LNCaP clone FGC (cell line): ENCODE measurements at regions not wholly inside any gene's neighbourhood (a gene's known extent, or its start where the extent isn't known, plus 50 kb on each side); places are given as distances from the start of the nearest gene placed in this dataset.
"Not testable (repeated sequence)": the region's sequence is repeated elsewhere in the genome, so short reads cannot be mapped to it uniquely, and the experiment has no call there.

Experiments used
- DNase-seq: peaks from one replicate; pipeline ENCODE4 v3.0.0-alpha.2; 2011; ENCODE audit warnings: low read depth
- H3K4me3 ChIP-seq: 2 replicates; pipeline ENCODE4 v1.5.1; 2011; ENCODE audit warnings: mild to moderate bottlenecking, low read depth, low read length, control low read depth
- TF ChIP-seq, protein P1 (sequence below): IDR thresholded peaks from 2 replicates; pipeline ENCODE4 v1.5.1; 2012; ENCODE audit warnings: mild to moderate bottlenecking; ENCODE audit not compliant: control insufficient read depth, insufficient read depth; ENCODE audit errors: extremely low read depth

DNA sequence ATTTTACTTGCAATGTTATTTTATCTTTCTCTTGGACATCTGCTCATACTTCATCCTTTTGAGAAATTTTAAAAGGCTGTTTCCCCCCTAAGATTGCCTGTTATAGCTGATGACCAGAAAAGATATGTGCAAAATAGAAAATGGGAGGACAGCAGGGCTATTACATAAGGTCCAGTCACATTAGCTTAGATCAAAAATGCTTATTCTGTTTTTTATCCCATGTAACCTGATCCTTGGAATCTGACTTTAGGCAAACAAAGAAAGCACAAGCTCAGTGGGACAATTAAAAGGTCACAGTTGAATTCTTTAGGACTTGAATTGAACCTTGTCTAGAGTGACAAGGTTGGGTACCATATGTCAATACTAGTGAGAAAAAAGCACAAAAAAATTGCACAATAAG lies 65.1 kb upstream of the TRHDE start:
- DNase-seq, result no peak
- TF ChIP-seq, protein P1, sequence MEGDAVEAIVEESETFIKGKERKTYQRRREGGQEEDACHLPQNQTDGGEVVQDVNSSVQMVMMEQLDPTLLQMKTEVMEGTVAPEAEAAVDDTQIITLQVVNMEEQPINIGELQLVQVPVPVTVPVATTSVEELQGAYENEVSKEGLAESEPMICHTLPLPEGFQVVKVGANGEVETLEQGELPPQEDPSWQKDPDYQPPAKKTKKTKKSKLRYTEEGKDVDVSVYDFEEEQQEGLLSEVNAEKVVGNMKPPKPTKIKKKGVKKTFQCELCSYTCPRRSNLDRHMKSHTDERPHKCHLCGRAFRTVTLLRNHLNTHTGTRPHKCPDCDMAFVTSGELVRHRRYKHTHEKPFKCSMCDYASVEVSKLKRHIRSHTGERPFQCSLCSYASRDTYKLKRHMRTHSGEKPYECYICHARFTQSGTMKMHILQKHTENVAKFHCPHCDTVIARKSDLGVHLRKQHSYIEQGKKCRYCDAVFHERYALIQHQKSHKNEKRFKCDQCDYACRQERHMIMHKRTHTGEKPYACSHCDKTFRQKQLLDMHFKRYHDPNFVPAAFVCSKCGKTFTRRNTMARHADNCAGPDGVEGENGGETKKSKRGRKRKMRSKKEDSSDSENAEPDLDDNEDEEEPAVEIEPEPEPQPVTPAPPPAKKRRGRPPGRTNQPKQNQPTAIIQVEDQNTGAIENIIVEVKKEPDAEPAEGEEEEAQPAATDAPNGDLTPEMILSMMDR, result no peak
- no peak overlapping the region for H3K4me3 ChIP-seq

DNA sequence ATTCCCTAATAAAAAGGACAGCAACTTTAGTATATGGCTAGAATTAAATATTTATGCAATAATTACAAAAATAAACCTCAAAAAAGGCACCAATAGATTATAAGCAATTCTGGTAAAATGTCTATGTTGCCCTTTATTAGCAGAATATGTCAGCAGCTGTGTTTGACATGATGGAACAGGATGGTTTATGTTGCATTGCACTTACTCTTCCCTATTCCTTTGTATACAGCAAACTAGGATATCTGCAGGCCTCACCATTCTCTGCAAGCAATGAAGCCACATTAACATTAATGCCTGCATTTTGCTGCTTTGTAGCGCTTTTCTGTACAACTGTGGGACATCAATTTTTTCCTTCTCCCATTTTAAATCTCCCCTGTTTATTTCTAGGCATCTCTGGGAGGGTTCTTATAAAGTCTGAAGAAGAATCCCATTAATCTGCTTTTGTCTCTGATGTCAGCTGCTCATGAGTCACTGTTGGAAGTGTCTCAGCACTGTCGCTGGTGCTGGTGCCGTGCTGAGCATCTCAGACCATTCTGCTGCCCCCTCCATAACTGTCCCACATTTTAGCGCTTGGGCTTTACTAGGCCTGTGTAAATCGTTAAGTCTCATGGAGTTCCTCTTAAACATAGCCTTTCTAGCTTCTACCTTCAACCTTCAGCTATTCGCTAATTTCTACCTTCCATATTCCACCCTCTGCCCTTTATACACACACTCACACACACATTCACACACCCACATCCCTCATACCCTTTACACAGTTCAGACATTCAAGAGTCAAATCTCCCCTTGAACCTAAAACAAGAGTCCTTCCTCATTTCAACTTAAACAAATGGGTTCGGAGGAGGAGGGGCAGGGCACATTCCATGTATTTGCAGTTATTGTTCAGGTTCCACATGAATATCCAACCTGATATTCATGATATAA lies 64.4 kb upstream of the TRHDE start:
- no peak for DNase-seq
- TF ChIP-seq, protein P1, result no peak
- H3K4me3 ChIP-seq, result no peak overlapping the region

DNA sequence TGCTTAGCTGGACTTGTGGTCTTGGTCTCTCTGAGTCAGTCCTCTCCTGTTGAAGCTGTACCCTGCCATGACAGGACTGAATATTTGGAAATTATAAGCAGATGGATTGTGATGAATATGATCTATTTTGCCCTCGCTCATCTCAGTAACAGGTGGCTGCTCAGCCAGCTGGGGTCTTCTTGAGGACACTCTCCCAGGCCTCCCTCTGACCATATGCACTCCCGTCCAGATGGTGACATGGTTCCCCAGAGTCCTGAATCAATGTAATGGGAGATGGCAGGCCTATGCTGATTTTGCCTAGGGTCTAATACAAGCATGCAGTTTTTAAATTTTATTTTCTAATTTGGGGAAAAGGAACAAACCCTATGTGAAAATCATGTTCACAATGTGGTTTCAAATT lies 63.1 kb upstream of the TRHDE start:
- no peak overlapping the region for H3K4me3 ChIP-seq
- TF ChIP-seq, protein P1, result no peak
- no peak for DNase-seq

DNA sequence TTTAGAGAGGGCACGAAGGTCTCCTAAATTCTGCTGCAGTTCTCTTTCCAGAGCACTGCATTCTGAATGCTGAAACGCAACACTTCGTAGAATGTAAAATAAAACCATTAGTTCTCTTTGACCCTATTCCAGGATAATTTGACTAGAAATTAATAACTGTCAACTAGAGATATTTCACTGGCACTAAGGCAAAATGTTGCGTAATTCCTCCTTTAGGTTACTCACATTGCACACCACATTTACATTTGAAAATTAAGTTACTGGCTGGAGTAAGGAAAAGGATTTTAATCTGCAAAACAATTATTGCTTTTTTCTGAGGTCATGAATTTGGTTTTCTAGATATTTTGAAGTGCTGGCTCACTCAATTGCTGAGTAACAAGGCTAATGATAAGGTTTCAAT lies 58.0 kb upstream of the TRHDE start:
- no peak for DNase-seq
- TF ChIP-seq, protein P1, result no peak
- H3K4me3 ChIP-seq, result no peak overlapping the region

DNA sequence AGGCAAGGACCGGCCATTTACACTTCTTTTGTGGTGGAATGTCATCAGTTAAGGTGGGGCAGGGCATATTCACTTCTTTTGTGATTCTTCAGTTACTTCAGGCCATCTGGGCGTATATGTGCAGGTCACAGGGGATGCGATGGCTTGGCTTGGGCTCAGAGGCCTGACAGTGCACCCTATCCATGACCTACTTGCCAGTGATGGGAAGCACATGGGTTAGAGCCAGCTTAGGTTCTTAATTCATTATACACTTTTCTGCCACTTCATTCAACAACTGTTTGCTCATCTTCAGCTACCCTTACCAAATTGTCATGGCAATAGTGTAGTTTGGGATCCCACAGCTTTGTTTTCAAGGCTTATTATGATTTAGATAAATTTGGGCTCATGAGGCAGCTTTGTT lies 56.9 kb upstream of the TRHDE start:
- DNase-seq, result not testable (repeated sequence)

DNA sequence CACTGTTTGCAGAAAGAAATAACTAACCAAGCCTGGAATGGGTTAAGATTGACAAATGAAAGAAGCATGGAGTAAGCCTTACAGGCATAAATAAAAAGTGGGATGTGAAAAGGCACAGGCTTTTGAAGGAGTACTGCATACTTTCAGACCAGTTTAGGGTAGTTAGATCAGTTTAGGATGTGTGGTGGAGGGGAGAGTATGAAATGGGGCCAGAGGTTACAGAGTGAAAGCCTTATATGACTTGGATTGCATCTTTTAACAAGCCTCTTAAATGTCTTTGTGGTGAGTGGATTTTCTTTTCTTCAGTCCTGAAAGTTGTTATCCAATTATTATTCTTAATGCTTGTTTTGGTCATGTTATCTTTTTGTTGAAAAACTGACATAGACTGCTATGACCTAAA lies 52.2 kb upstream of the TRHDE start:
- no peak for DNase-seq
- H3K4me3 ChIP-seq, result no peak overlapping the region
- TF ChIP-seq, protein P1, result no peak

More for the DNA sequence above, 56.9 kb upstream of the TRHDE start:
- H3K4me3 ChIP-seq, result not testable (repeated sequence)
